ENCODE measurements at regions not wholly inside any gene's neighbourhood (a gene's known extent, or its start where the extent isn't known, plus 50 kb on each side); places are given as distances from the start of the nearest gene placed in this dataset.

DNA sequence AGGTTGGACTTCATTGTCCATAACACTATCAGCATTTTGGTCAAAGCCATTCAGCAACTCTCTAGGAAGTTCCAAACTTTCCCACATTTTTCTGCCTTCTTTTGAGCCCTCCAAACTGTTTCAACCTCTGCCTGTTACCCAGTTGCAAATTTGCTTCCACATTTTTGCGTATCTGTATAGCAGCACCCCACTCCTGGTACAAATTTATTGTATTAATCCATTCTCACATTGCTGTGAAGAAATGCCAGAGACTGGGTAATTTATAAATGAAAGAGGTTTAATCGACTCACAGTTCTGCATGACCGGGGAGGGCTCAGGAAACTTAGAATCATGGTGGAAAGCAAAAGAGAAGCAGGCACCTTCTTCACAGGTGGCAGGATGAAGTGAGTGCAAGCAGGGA, 198.8 kb downstream of the MTERF1 start:
- TF ChIP-seq EZH2phosphoT487 (IDR thresholded peaks at IDR 0.05; ENCODE audit: insufficient read depth, low read depth): no peak
- no peak for TF ChIP-seq EZH2 (IDR thresholded peaks at IDR 0.05; ENCODE audit: insufficient read depth, poor library complexity, severe bottlenecking)

DNA sequence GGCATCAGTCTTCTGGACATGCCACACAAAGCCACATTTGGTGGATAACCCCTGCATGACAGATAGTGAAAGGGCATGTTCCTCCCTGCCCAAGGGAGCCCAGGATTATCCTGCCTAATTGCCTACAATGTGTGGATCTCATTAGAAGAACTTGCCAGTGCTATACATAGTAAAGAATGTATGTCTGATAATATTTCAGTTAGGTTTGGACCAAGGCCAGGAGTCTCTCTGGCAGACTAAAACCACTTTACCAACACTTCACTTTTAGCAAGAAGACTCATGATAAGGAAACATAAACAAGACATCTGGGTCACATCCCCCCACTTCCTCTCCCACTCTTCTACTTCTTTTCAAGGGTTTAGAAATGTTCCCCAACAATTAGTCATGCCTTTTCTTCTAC, 196.7 kb downstream of the MTERF1 start:
- Histone ChIP-seq H4K20me1 (ENCODE audit: insufficient read depth) (no peaks in the 10 kb centered on the region), H3F3A (ENCODE audit: insufficient read depth) (peaks cover 23% of the 10 kb centered on the region; the same call in 1 of the 2 replicates), H2AFZ (no peak overlapping the region), H3K9me2 (ENCODE audit: insufficient read depth) (no peaks in the 10 kb centered on the region), H3K4me1 (ENCODE audit: insufficient read depth) (peaks cover 28% of the 10 kb centered on the region), H3K4me3 (no peak overlapping the region), H3K9ac (no peak overlapping the region), H3K79me2 (ENCODE audit: insufficient read depth) (no peaks in the 10 kb centered on the region), H3K27me3 (replicated peaks; ENCODE audit: insufficient read depth) (no peaks in the 10 kb centered on the region), H3K27ac (no peak overlapping the region), H3K4me2 (ENCODE audit: unreplicated experiment) (peak overlapping the region; percentile 6), H3K36me3 (ENCODE audit: low read depth) (no peaks in the 10 kb centered on the region), H3K9me3 (ENCODE audit: low read depth) (no peaks in the 10 kb centered on the region)
- in situ Hi-C loops (cut with MboI): no loop called here
- peak; percentile 46 for DNase-seq
- TF ChIP-seq EZH2 (IDR thresholded peaks at IDR 0.05; ENCODE audit: insufficient read depth, poor library complexity, severe bottlenecking) (no peak), EZH2phosphoT487 (IDR thresholded peaks at IDR 0.05; ENCODE audit: insufficient read depth, low read depth) (no peak)

More for the DNA sequence above, 198.8 kb downstream of the MTERF1 start:
- H3K9me2 ChIP-seq (ENCODE audit: insufficient read depth): no peaks in the 10 kb centered on the region
- in situ Hi-C loops (cut with MboI): no loop called here
- no peak for DNase-seq
- H3K27me3 ChIP-seq (replicated peaks; ENCODE audit: insufficient read depth): no peaks in the 10 kb centered on the region
- H3K27ac ChIP-seq: no peak overlapping the region
- H2AFZ ChIP-seq: no peak overlapping the region
- H3K9ac ChIP-seq: no peak overlapping the region
- no peak overlapping the region for H3K4me2 ChIP-seq (ENCODE audit: unreplicated experiment)
- H3K79me2 ChIP-seq (ENCODE audit: insufficient read depth): no peaks in the 10 kb centered on the region
- no peaks in the 10 kb centered on the region for H3K9me3 ChIP-seq (ENCODE audit: low read depth)
- no peaks in the 10 kb centered on the region for H4K20me1 ChIP-seq (ENCODE audit: insufficient read depth)
- peaks cover 28% of the 10 kb centered on the region for H3K4me1 ChIP-seq (ENCODE audit: insufficient read depth)
- peaks cover 23% of the 10 kb centered on the region; the same call in 1 of the 2 replicates for H3F3A ChIP-seq (ENCODE audit: insufficient read depth)
- no peak overlapping the region for H3K4me3 ChIP-seq
- WGBS, 2 experiments (ENCODE audit: low coverage in 1 of 2, low lambda C conversion rate in 2 of 2, missing lambda C conversion rate in 2 of 2): 64 to 66% methylated on average over 3 of the region's 3 CpGs
- no peaks in the 10 kb centered on the region for H3K36me3 ChIP-seq (ENCODE audit: low read depth)

DNA sequence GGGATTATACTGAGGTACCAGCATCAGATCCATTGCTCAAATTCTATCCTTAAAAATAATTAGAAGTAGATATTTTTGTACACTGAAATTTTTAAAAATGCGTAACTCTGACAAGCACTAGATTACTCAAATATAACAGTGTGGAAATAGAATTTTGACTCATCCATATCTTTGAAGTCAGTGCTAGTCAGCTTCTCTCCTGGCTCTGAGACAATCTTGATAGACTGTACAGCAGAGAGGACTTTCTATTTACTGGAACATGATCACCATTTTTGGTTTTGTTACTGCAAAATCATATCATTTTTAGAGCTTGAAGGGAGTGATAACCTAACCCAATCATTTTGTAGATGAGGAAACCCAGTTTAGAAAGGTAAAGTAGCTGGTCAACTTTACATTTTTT, 195.0 kb downstream of the MTERF1 start:
- Histone ChIP-seq H3K4me3 (no peak overlapping the region), H3K9me2 (ENCODE audit: insufficient read depth) (no peaks in the 10 kb centered on the region), H3K27ac (0 out of 2 replicates have a peak overlapping the region, but pooled peaks have one; percentile 19), H3K4me2 (ENCODE audit: unreplicated experiment) (peak overlapping the region; percentile 25), H3K4me1 (ENCODE audit: insufficient read depth) (peaks cover 28% of the 10 kb centered on the region), H3K27me3 (replicated peaks; ENCODE audit: insufficient read depth) (no peaks in the 10 kb centered on the region), H3K9ac (no peak overlapping the region), H3K36me3 (ENCODE audit: low read depth) (no peaks in the 10 kb centered on the region), H2AFZ (no peak overlapping the region), H3F3A (ENCODE audit: insufficient read depth) (peaks cover 23% of the 10 kb centered on the region; the same call in 1 of the 2 replicates), H3K9me3 (ENCODE audit: low read depth) (no peaks in the 10 kb centered on the region), H4K20me1 (ENCODE audit: insufficient read depth) (no peaks in the 10 kb centered on the region), H3K79me2 (ENCODE audit: insufficient read depth) (no peaks in the 10 kb centered on the region)
- no peak for TF ChIP-seq EZH2phosphoT487 (IDR thresholded peaks at IDR 0.05; ENCODE audit: insufficient read depth, low read depth)
- TF ChIP-seq EZH2 (IDR thresholded peaks at IDR 0.05; ENCODE audit: insufficient read depth, poor library complexity, severe bottlenecking): no peak
- WGBS, 2 experiments (ENCODE audit: low coverage in 1 of 2, low lambda C conversion rate in 2 of 2, missing lambda C conversion rate in 2 of 2): 15 to 16% methylated on average over 1 of the region's 1 CpG
- in situ Hi-C loops (cut with MboI): no loop called here
- DNase-seq: peak; percentile 87

DNA sequence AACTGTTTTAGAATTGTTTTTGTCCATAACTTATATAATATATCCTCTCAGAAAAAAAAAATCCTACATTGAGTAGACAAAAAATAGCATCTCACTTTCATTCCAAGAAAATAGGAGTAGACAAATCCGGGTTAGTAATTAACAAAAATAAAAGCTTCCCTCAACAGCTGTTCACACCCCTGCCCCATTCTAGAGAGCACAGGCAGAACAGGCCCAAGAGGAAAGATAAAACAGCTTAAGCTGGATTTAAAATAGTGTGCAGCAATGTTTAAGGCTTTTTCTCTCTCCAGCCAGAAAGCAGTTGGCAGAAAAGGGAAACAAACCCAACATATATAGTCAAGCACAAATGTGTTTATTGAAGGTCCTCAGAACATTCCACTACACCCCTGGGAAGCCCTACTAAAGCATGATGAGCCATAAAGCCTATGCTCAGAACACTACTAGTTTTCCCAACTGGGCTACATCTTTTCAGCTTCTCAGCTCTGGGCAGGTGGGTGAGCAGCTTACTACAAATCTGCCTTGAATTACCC, 189.9 kb downstream of the MTERF1 start:
- Histone ChIP-seq H3K79me2 (ENCODE audit: insufficient read depth) (no peaks in the 10 kb centered on the region), H2AFZ (no peak overlapping the region), H3K9me2 (ENCODE audit: insufficient read depth) (no peaks in the 10 kb centered on the region), H3K4me1 (ENCODE audit: insufficient read depth) (peaks cover 25% of the 10 kb centered on the region), H3K4me2 (ENCODE audit: unreplicated experiment) (no peak overlapping the region), H3K4me3 (no peak overlapping the region), H3K36me3 (ENCODE audit: low read depth) (no peaks in the 10 kb centered on the region), H4K20me1 (ENCODE audit: insufficient read depth) (no peaks in the 10 kb centered on the region), H3F3A (ENCODE audit: insufficient read depth) (peaks cover 23% of the 10 kb centered on the region; the same call in 1 of the 2 replicates), H3K9me3 (ENCODE audit: low read depth) (no peaks in the 10 kb centered on the region), H3K27ac (no peak overlapping the region), H3K9ac (no peak overlapping the region), H3K27me3 (replicated peaks; ENCODE audit: insufficient read depth) (no peaks in the 10 kb centered on the region)
- in situ Hi-C loops (cut with MboI): no loop called here
- WGBS, 2 experiments (ENCODE audit: low coverage in 1 of 2, low lambda C conversion rate in 2 of 2, missing lambda C conversion rate in 2 of 2): 83% methylated on average over 1 of the region's 1 CpG
- no peak for DNase-seq
- TF ChIP-seq EZH2phosphoT487 (IDR thresholded peaks at IDR 0.05; ENCODE audit: insufficient read depth, low read depth) (no peak), EZH2 (IDR thresholded peaks at IDR 0.05; ENCODE audit: insufficient read depth, poor library complexity, severe bottlenecking) (no peak)

DNA sequence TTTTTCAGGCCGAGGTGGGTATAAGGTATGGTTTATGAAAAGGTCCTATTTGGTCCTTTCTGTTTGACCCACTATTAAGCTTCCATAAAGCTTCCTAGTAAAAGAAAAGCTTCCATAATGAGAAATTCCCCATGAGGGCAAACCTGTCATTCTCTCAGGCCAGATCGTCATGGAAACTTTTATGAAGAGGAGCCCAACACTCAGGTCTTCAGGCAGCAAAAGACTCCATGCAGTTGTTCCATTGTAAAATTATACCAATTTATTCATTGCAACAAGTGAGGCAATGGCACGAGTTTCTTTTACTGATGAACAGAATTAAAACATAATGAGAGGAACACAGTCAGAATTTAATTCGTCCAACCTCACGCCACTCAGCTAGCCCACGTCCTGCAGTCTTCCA, 188.6 kb downstream of the MTERF1 start:
- WGBS, 2 experiments (ENCODE audit: low coverage in 1 of 2, low lambda C conversion rate in 2 of 2, missing lambda C conversion rate in 2 of 2): 75 to 81% methylated on average over 6 of the region's 6 CpGs
- H3K9me3 ChIP-seq (ENCODE audit: low read depth): no peaks in the 10 kb centered on the region
- H3K9me2 ChIP-seq (ENCODE audit: insufficient read depth): no peaks in the 10 kb centered on the region
- no peak overlapping the region for H3K9ac ChIP-seq
- H3K4me3 ChIP-seq: no peak overlapping the region
- in situ Hi-C loops (cut with MboI): no loop called here
- no peak overlapping the region for H2AFZ ChIP-seq
- no peaks in the 10 kb centered on the region for H3K36me3 ChIP-seq (ENCODE audit: low read depth)
- peaks cover 16% of the 10 kb centered on the region; the same call in 1 of the 2 replicates for H3F3A ChIP-seq (ENCODE audit: insufficient read depth)
- H4K20me1 ChIP-seq (ENCODE audit: insufficient read depth): no peaks in the 10 kb centered on the region
- H3K27me3 ChIP-seq (replicated peaks; ENCODE audit: insufficient read depth): no peaks in the 10 kb centered on the region
- H3K4me1 ChIP-seq (ENCODE audit: insufficient read depth): peaks cover 18% of the 10 kb centered on the region; the same call in 1 of the 2 replicates
- no peak overlapping the region for H3K4me2 ChIP-seq (ENCODE audit: unreplicated experiment)
- H3K79me2 ChIP-seq (ENCODE audit: insufficient read depth): no peaks in the 10 kb centered on the region
- no peak for DNase-seq
- no peak for TF ChIP-seq EZH2 (IDR thresholded peaks at IDR 0.05; ENCODE audit: insufficient read depth, poor library complexity, severe bottlenecking)
- no peak for TF ChIP-seq EZH2phosphoT487 (IDR thresholded peaks at IDR 0.05; ENCODE audit: insufficient read depth, low read depth)
- H3K27ac ChIP-seq: no peak overlapping the region

Measured in GM23248 (cell line).